ENCODE measurements at regions not wholly inside any gene's neighbourhood (a gene's known extent, or its start where the extent isn't known, plus 50 kb on each side); places are given as distances from the start of the nearest gene placed in this dataset.

DNA sequence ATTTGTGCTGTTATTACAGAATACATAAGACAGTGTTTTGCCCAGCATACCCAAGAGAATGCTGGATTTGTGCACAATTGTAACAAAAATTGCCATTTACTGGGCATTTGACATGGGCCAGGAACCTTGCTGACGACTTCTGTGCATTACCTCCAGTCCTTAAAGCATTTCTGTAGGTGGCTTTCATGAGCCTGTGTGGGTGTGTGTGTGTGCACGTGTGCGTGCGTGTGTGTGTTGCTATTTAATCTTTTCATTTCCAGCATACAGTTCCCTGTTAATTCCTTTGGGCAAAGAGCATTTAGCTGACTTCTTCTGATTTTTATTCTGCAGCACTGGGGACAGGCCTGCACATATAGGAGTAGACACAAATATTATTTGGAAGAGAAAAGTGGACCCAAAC, 134.4 kb downstream of the CYLD start:
- POLR2A ChIA-PET (ENCODE audit: partially characterized antibody) = no interaction called here
- Histone ChIP-seq H3K23ac (ENCODE audit: insufficient read length) (no peak overlapping the region), H2AFZ (ENCODE audit: low read length) (no peak overlapping the region), H3K56ac (replicated peaks; ENCODE audit: insufficient read length, low read depth, low read length) (no peak overlapping the region), H3K27me3 (replicated peaks in 1 of 4; ENCODE audit: control insufficient read depth in 3 of 4, extremely low read depth in 1 of 4, insufficient read depth in 3 of 4, low read length in 3 of 4) (peaks cover 0 to 3% (median 0%) of the 10 kb centered on the region in 4 experiments; a peak in 1 of 7 replicates), H3K4me3 (ENCODE audit: extremely low read depth in 1 of 4, insufficient read depth in 2 of 4, low read depth in 3 of 4, low read length in 4 of 4) (no peak overlapping the region), H3K4me1 (replicated peaks in 1 of 4; ENCODE audit: control insufficient read depth in 3 of 4, insufficient read depth in 4 of 4, low read length in 3 of 4) (peaks cover 0 to 3% (median 0%) of the 10 kb centered on the region in 4 experiments; a peak in 2 of 7 replicates), H3K79me1 (ENCODE audit: low read depth, low read length) (no peaks in the 10 kb centered on the region), H2BK12ac (ENCODE audit: low read depth, low read length) (no peak overlapping the region), H3K79me2 (ENCODE audit: control insufficient read depth in 1 of 2, insufficient read depth in 2 of 2, low read length in 2 of 2) (no peaks in the 10 kb centered on the region), H2BK20ac (ENCODE audit: low read length) (no peak overlapping the region), H3K4ac (replicated peaks; ENCODE audit: insufficient read length, low read depth, low read length) (no peak overlapping the region), H2BK15ac (ENCODE audit: low read length) (no peak overlapping the region), H4K20me1 (replicated peaks in 1 of 2; ENCODE audit: control insufficient read depth in 1 of 2, insufficient read depth in 2 of 2, low read length in 2 of 2) (no peaks in the 10 kb centered on the region), H3K4me2 (ENCODE audit: insufficient read depth in 1 of 2, low read depth in 2 of 2, low read length in 2 of 2) (no peak overlapping the region), H3K27ac (ENCODE audit: low read depth, low read length) (no peak overlapping the region), H4K8ac (ENCODE audit: extremely low read depth, insufficient read depth, low read length) (no peak overlapping the region), H3K9ac (replicated peaks in 1 of 4; ENCODE audit: extremely low read depth in 1 of 4, low read depth in 3 of 4, low read length in 3 of 4) (no peak overlapping the region), H4K91ac (replicated peaks; ENCODE audit: insufficient read length, low read length) (no peak overlapping the region), H2BK5ac (ENCODE audit: low read depth, low read length) (no peak overlapping the region), H4K5ac (ENCODE audit: insufficient read length, low read depth, low read length) (no peak overlapping the region), H3K9me3 (ENCODE audit: insufficient read depth in 2 of 2, low read depth in 1 of 2, low read length in 1 of 2) (peaks cover 0 to 5% of the 10 kb centered on the region in 2 experiments; a peak in 1 of 4 replicates), H3K14ac (ENCODE audit: insufficient read length) (no peak overlapping the region), H3K23me2 (ENCODE audit: low read depth, low read length) (peaks cover 3% of the 10 kb centered on the region; the same call in 1 of the 2 replicates), H2AK5ac (ENCODE audit: low read depth, low read length) (no peak overlapping the region), H3K36me3 (ENCODE audit: control insufficient read depth in 2 of 4, insufficient read depth in 4 of 4, low read length in 3 of 4) (no peaks in the 10 kb centered on the region), H3K18ac (ENCODE audit: extremely low read depth, low read length) (no peak overlapping the region), H2BK120ac (replicated peaks; ENCODE audit: low read depth, low read length) (no peak overlapping the region)
- no peak for DNase-seq (ENCODE audit: low read depth in 1 of 2, low spot score in 2 of 2)
- 93% methylated on average over 4 of the region's 4 CpGs; no CpG with 5 or more reads in 1 of the 2 experiments for WGBS, 2 experiments (ENCODE audit: extremely low coverage in 1 of 2, insufficient coverage in 1 of 2, insufficient read length in 1 of 2, insufficient replicate concordance in 2 of 2, low coverage in 1 of 2, low lambda C conversion rate in 2 of 2, missing lambda C conversion rate in 1 of 2)
- CTCF ChIA-PET (ENCODE audit: partially characterized antibody) = interaction anchor here (1.0 to 1.1 kb wide), 2 partner anchors 7 to 10 kb away, joined by 3 to 6 read pairs; no protein-coding TSS in a partner anchor
- FAIRE-seq = no peak
- TF ChIP-seq CHD1 (IDR thresholded peaks at IDR 0.05; ENCODE audit: low read depth, low read length) (no peak), EZH2 (IDR thresholded peaks at IDR 0.05; ENCODE audit: low read depth, low read length, severe bottlenecking) (no peak), ZNF274 (IDR thresholded peaks at IDR 0.05; ENCODE audit: borderline replicate concordance, extremely low read depth, low read length) (no peak), EP300 (IDR thresholded peaks at IDR 0.05; ENCODE audit: borderline replicate concordance in 1 of 2, low read depth in 2 of 2, low read length in 2 of 2) (no peak), YY1 (IDR thresholded peaks at IDR 0.05; ENCODE audit: low read depth, low read length) (no peak), BACH1 (IDR thresholded peaks at IDR 0.05; ENCODE audit: low read length) (no peak), SAP30 (IDR thresholded peaks at IDR 0.05; ENCODE audit: insufficient read depth, insufficient replicate concordance, low read length) (no peak), RAD21 (IDR thresholded peaks at IDR 0.05 in 1 of 2, conservative IDR thresholded peaks at IDR 0.05 in 1 of 2; ENCODE audit: low read depth in 2 of 2, low read length in 2 of 2) (no peak), SIRT6 (IDR thresholded peaks at IDR 0.05; ENCODE audit: low read length) (no peak), KDM1A (IDR thresholded peaks at IDR 0.05; ENCODE audit: borderline replicate concordance, low read length) (no peak), RFX5 (IDR thresholded peaks at IDR 0.05; ENCODE audit: borderline replicate concordance, low read depth, low read length) (no peak), BCL11A (IDR thresholded peaks at IDR 0.05; ENCODE audit: low read depth in 2 of 2, low read length in 2 of 2) (no peak), CTBP2 (IDR thresholded peaks at IDR 0.05; ENCODE audit: borderline replicate concordance, insufficient read depth, insufficient read length, low read length) (no peak), PHF8 (conservative IDR thresholded peaks at IDR 0.05; ENCODE audit: low read depth, low read length) (no peak)
